ENCODE measurements at regions not wholly inside any gene's neighbourhood (a gene's known extent, or its start where the extent isn't known, plus 50 kb on each side); places are given as distances from the start of the nearest gene placed in this dataset.

- no peak for TF ChIP-seq CTCF (IDR thresholded peaks at IDR 0.05)
- TF ChIP-seq POLR2A (IDR thresholded peaks at IDR 0.05), result no peak
Observed at GRCh38 chr6:23620911-23621401, 505.1 kb upstream of the NRSN1 start.
